ENCODE measurements at regions not wholly inside any gene's neighbourhood (a gene's known extent, or its start where the extent isn't known, plus 50 kb on each side); places are given as distances from the start of the nearest gene placed in this dataset.

DNA sequence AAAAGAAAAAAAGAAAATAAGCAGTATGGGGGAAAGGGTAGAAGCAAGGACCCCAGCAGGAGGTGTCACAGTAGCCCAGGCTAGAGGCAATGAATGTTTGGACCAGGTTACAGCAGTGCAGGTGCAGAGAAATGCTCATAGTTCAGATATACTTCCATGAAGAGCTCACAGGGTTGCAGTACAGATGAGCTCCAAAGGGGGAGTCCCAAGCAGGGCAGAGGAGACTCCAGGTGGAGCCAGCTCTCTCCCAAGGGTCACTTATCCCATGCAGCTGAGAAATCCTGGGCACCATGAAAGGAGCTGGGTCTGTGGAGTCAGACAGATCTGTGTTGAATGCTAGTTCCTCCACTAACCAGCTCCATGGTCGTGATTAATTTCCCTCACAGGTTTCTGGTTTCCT is 174.9 kb downstream of the C7orf25 start:
- TF ChIP-seq, protein P1, sequence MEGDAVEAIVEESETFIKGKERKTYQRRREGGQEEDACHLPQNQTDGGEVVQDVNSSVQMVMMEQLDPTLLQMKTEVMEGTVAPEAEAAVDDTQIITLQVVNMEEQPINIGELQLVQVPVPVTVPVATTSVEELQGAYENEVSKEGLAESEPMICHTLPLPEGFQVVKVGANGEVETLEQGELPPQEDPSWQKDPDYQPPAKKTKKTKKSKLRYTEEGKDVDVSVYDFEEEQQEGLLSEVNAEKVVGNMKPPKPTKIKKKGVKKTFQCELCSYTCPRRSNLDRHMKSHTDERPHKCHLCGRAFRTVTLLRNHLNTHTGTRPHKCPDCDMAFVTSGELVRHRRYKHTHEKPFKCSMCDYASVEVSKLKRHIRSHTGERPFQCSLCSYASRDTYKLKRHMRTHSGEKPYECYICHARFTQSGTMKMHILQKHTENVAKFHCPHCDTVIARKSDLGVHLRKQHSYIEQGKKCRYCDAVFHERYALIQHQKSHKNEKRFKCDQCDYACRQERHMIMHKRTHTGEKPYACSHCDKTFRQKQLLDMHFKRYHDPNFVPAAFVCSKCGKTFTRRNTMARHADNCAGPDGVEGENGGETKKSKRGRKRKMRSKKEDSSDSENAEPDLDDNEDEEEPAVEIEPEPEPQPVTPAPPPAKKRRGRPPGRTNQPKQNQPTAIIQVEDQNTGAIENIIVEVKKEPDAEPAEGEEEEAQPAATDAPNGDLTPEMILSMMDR (IDR thresholded peaks at IDR 0.05; ENCODE audit: partially characterized antibody, unreplicated experiment): no peak
- DNase-seq: no peak
- H3K27ac Mint-ChIP-seq (ENCODE audit: unreplicated experiment): no peak overlapping the region
- no peaks in the 10 kb centered on the region for H3K9me3 Mint-ChIP-seq (ENCODE audit: unreplicated experiment)
- H3K27me3 Mint-ChIP-seq (ENCODE audit: unreplicated experiment): peaks cover 4% of the 10 kb centered on the region
- H3K4me3 Mint-ChIP-seq (ENCODE audit: unreplicated experiment): no peak overlapping the region
- no peaks in the 10 kb centered on the region for H3K4me1 Mint-ChIP-seq (ENCODE audit: low read depth, unreplicated experiment)
- no peaks in the 10 kb centered on the region for H3K36me3 Mint-ChIP-seq (ENCODE audit: unreplicated experiment)

DNA sequence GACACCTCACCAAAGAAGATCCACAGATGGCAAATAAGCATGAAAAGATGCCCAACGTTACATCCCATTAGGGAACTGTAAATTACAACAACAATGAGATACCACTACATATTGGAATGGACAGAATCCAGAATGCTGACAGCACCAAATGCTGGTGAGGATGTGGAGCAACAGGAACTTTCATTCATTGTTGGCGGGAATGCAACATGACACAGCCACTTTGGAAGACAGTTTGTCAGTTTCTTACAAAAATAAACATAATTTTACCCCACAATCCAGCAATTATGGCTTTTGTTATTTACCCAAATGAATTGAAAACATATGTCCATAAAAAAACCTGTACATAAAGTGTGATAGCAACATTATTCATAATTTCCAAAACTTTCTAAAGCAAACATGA is 176.8 kb downstream of the C7orf25 start:
- H3K27me3 Mint-ChIP-seq (ENCODE audit: unreplicated experiment): peaks cover 4% of the 10 kb centered on the region
- no peaks in the 10 kb centered on the region for H3K9me3 Mint-ChIP-seq (ENCODE audit: unreplicated experiment)
- H3K27ac Mint-ChIP-seq (ENCODE audit: unreplicated experiment): no peak overlapping the region
- no peak for DNase-seq
- H3K36me3 Mint-ChIP-seq (ENCODE audit: unreplicated experiment): no peaks in the 10 kb centered on the region
- no peaks in the 10 kb centered on the region for H3K4me1 Mint-ChIP-seq (ENCODE audit: low read depth, unreplicated experiment)
- H3K4me3 Mint-ChIP-seq (ENCODE audit: unreplicated experiment): no peak overlapping the region
- TF ChIP-seq, protein P1 (IDR thresholded peaks at IDR 0.05; ENCODE audit: partially characterized antibody, unreplicated experiment): no peak

DNA sequence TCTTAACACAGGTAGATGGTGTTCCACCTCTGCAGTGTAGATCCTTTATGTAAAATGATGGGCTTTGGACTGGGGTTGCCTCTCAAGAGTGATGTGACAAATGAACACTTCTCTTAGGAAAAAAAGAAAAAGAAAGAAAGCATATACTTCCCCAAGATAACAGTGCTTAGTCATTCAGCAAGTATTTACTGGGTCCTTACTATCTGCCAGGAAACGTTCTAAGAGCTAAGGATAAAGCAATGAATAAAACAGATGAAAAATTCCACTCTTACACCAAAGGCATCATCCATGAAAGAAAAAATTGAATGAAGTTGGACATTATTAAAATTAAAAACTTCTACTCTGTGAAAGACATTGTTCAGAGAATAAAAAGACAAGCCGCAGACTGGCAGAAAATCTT is 177.3 kb downstream of the C7orf25 start:
- Mint-ChIP-seq H3K4me1 (ENCODE audit: low read depth, unreplicated experiment) (no peaks in the 10 kb centered on the region), H3K9me3 (ENCODE audit: unreplicated experiment) (no peaks in the 10 kb centered on the region), H3K4me3 (ENCODE audit: unreplicated experiment) (no peak overlapping the region), H3K36me3 (ENCODE audit: unreplicated experiment) (no peaks in the 10 kb centered on the region), H3K27me3 (ENCODE audit: unreplicated experiment) (peaks cover 4% of the 10 kb centered on the region), H3K27ac (ENCODE audit: unreplicated experiment) (no peak overlapping the region)
- TF ChIP-seq, protein P1 (IDR thresholded peaks at IDR 0.05; ENCODE audit: partially characterized antibody, unreplicated experiment): no peak
- DNase-seq: no peak

DNA sequence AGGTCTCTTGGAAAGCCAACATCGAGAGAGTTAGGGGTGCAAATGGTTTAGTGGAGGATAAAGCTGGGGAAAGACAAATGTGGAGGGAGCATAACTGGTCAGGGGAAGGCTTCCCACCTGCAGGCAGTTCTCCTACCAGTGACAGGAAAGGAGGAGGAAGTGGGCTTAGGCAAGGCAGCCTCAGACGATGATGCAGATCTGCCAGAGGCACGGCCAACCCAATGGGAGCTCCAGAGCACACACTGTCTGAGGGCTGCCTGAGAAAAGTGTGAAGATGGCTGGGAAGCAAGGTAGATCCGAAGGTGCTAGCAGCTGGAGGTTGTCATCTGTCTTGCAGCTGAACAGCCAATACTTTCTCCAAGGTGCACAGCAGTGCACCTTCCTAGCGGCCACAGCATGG is 178.8 kb downstream of the C7orf25 start:
- no peak for DNase-seq
- Mint-ChIP-seq H3K4me1 (ENCODE audit: low read depth, unreplicated experiment) (no peaks in the 10 kb centered on the region), H3K27ac (ENCODE audit: unreplicated experiment) (no peak overlapping the region), H3K4me3 (ENCODE audit: unreplicated experiment) (no peak overlapping the region), H3K36me3 (ENCODE audit: unreplicated experiment) (no peaks in the 10 kb centered on the region), H3K27me3 (ENCODE audit: unreplicated experiment) (no peaks in the 10 kb centered on the region), H3K9me3 (ENCODE audit: unreplicated experiment) (no peaks in the 10 kb centered on the region)
- TF ChIP-seq, protein P1 (IDR thresholded peaks at IDR 0.05; ENCODE audit: partially characterized antibody, unreplicated experiment): no peak

DNA sequence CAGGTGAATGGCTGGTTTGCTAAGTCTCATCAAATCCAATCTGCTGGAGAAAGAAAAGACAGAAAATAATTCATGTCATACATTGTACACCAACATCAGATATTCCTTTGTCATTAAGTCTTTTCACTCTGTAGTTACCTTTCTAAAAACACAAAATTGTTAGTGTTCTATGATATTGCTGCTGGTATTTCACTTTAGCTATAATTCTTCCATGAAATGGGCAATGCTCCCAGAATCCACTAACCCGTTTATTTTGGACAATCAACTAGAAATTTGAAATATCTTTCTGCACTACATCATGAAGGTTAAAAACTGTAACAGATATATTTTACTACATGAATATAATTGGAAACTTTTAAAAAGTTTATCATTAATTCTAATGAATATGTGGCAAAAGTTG is 181.3 kb downstream of the C7orf25 start:
- Mint-ChIP-seq H3K36me3 (ENCODE audit: unreplicated experiment) (no peaks in the 10 kb centered on the region), H3K9me3 (ENCODE audit: unreplicated experiment) (no peaks in the 10 kb centered on the region), H3K4me3 (ENCODE audit: unreplicated experiment) (no peak overlapping the region), H3K27me3 (ENCODE audit: unreplicated experiment) (peaks cover 3% of the 10 kb centered on the region), H3K27ac (ENCODE audit: unreplicated experiment) (no peak overlapping the region), H3K4me1 (ENCODE audit: low read depth, unreplicated experiment) (no peaks in the 10 kb centered on the region)
- TF ChIP-seq, protein P1 (IDR thresholded peaks at IDR 0.05; ENCODE audit: partially characterized antibody, unreplicated experiment): no peak
- DNase-seq: no peak
